HG02884 (cell line): ENCODE measurements at regions not wholly inside any gene's neighbourhood (a gene's known extent, or its start where the extent isn't known, plus 50 kb on each side); places are given as distances from the start of the nearest gene placed in this dataset.
"Not testable (repeated sequence)": the region's sequence is repeated elsewhere in the genome, so short reads cannot be mapped to it uniquely, and the experiment has no call there.

Experiments used
- ATAC-seq: cut with Tn5 transposase; IDR thresholded peaks from one replicate; pipeline ENCODE4 v1.9.1; 2021; ENCODE audit warnings: mild to moderate bottlenecking, moderate library complexity; ENCODE audit not compliant: unreplicated experiment

DNA sequence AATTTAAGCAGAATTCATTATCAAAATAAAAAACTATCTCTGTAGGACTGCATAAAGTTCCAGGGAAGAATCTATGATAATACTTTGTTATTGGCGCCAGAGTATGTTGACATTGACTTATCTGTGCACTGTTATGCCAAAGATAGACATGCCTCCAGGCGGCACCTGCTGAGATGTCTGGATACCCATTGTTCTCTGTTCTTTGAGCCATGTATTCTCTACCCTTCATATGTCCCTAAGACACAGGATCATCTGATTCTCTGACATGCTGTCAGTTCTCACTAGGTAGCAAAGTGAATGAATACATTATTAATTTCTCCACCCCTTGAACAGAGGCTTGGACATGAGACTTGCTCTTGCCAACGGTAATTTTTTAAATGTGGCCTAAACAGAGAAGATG is 517.8 kb upstream of the SLITRK5 start:
- ATAC-seq, result no peak

DNA sequence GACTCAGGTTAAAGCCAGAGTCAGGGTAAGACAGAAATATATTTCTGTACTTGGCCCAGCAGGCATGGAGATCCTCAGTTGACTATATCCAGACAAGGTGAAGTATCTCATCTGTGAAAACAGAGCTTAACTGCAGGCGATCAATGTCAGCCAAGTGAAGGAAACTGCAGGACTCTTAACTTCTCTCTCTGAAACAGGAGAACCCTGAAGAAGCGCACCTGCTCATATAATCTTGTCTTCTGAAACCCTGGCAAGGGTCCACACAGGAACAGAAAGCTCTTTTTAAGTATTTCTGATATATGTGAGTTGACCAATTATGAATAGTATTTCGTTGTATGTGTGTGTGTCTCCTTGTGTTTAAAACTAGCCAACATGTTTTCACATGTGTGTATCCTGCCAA is 504.8 kb upstream of the SLITRK5 start:
- ATAC-seq, result no peak

DNA sequence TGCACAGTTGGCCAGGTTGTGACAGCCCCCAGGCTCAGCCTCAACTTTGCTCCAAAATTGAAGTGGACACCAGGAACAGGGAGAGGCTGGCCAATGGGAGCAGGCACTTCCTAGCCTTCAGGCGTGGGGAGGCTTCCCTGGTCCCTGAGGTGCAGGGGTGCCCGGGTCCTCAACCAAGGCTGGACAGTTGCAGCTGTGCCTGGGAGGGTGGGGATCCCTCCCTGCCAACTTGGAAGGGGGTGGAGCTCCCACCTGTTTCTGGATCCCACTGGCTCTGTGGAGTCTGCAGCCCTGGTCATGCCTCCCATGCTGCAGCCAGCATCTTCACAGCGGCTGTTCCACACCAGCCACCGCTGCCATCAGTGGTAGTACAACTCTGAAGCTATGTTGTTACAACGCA is 502.8 kb upstream of the SLITRK5 start:
- ATAC-seq, result no peak

DNA sequence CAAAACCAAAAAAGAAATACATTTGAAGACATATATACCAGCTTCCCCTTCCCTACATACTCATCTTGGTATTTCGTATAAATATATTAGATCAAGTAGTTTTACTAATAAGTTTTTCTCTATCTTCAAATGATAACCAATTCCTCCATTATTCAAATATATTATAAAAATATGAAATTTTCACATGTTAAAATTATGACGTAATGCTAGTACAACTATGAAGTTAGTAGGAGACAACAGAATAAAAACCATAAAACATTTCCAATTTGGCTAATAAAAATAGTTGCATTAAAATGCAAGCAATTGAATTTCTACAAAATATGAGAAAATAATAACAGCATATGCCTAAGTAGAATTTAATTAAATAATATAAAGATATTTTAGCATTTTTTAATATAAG is 501.8 kb upstream of the SLITRK5 start:
- ATAC-seq, result no peak

DNA sequence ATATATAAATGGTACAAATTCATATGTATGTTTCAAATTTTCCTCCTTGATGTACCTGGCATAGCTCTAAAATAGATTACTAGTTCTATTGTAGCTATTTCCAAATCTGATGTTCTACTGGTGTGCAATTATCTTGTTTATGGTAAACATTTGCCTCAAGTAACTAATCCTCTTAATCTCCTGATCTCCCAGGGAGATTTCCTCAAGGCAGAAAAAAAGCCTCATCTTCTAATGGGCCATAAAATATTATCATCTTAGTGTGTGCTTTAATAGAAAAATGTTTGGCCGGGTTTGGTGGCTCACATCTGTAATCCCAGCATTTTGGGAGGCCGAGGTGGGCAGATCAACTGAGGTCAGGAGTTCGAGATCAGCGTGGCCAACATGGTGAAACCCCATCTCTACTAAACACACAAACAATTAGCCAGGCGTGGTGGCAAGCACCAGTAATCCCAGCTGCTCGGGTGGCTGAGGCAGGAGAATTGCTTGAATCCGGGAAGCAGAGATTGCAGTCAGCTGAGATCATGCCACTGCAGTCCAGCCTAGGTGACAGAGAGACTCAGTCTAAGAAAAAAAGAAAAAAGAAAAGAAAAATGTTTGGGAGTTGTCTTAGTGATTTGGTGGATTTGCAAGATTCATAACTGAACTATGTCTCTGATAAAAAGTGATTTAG is 498.9 kb upstream of the SLITRK5 start:
- ATAC-seq, result no peak

DNA sequence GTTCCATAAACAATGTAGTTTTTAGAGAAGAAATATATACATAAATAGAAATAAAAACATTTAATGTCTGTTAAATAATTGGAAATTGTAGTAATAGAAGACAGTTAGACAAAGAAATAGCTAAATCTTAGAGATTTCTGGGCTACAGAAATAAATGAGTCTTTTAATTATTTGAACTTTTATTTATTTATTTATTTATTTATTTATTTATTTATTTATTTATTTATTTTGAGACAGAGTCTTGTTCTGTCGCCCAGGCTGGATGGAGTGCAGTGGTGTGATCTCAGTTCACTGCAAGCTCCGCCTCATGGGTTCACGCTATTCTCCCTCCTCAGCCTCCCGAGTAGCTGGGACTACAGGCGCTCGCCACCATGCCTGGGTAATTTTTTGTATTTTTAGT is 486.0 kb upstream of the SLITRK5 start:
- ATAC-seq, result not testable (repeated sequence)

DNA sequence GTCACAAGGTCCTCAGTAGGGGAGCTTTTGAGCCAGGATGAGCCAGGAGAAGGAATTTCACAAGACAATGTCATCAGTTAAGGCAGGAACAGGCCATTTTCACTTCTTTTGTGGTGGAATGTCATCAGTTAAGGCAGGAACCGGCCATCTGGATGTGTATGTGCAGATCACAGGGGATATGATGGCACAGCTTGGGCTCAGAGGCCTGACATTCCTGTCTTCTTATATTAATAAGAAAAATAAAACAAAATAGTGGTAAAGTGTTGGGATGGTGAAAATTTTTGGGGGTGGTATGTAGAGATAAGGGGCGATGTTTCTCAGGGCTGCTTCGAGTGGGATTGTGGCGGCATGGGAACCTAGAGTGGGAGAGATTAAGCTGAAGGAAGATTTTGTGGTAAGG is 484.5 kb upstream of the SLITRK5 start:
- not testable (repeated sequence) for ATAC-seq

DNA sequence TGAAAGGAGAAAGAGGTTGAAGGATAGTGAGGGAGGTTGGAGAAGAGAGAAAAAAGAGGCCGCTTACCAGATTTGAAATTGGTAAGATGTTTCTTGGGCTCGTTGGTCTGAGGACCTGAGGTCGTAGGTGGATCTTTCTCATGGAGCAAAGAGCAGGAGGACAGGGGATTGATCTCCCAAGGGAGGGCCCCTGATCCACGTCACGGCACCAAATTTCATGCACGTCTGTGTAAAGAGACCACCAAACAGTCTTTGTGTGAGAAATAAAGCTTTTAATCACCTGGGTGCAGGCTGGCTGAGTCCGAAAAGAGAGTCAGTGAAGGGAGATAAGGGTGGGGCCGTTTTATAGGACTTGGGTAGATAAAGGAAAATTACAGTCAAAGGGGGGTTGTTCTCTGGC is 479.7 kb upstream of the SLITRK5 start:
- not testable (repeated sequence) for ATAC-seq

DNA sequence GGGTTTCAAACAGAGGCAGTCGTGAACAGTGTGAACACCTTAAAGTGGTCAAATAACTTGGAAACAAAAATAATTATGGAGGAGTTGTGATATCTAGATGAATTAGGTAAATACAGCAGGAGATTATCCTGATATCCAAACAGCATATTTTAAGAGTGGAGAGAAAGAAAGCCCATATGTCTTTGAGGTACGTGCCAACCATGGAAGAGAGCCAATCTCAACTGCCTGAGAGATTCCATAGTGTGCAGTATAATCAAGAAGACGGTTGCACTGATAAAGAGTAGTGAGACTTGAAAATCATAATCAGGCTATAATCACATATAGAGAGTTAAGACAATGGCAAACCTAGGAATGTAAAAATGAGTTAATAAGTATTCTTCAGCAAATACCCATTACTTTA is 472.8 kb upstream of the SLITRK5 start:
- no peak for ATAC-seq

DNA sequence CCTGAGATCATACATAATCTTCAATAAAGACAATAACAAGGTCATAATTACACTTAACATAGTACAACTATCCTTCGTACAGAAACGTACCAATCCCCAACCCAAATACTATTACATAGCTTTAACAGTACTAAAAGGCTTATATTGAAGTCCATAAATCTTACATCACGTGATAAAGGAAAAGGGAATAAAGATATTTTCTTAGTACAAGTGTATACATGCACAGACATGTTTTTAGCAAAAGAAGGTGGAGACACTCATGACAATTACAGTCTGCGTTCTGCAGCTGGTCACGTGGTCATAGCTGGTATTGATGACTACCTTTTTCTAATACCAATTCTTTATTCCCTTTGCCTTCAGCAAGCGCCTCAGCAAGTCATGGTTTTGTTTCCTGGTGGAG is 464.5 kb upstream of the SLITRK5 start:
- no peak for ATAC-seq

DNA sequence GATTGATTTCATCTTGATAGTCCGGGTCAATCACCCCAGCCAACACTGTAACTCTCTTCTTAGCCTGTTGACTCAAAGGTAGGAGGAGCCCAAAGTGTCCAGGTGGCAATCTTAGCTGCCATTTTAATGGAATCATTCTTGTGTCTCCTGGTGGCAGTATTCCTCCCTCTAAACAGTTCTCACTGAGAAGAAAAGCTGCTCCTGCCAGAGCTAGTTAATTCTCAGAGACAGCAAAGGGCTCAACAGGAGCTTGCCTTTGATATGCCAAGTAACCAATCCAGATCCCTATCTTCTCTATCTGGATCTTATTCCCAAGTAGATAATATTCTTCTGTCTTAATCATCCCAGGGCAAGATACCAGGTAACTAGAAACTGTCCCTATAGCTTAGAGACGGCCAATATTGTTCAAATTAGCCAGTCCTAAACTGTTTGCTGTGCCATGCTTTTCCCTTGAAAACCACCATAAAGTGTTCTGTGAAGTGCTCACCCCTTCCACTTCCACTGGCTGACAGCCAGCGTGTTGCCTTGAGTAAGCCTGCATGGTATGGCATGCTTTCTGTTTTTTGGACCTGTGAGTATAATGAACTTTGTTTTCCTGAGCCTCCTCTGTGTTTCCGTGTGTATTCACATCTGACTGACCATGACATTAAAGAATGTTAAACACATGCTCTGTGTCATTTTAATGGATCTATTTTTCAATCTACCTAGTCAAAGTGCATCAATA is 463.7 kb upstream of the SLITRK5 start:
- no peak for ATAC-seq

DNA sequence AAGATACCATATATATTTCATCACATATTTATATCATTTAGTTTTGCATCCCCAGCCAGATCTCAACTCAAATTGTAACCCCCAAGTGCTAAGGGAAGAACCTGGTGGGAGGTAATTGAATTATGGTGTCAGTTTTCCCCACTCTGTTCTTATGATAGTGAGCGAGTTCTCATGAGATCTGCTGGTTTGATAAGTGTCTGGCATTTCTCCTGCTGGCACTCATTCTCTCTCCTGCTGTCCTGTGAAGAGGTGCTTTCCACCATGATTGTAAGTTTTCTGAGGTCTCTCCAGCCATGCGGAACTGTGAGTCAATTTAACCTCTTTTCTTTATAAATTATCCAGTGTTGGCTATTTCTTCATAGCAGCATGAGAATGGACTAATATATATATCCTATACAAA is 462.5 kb upstream of the SLITRK5 start:
- no peak for ATAC-seq

DNA sequence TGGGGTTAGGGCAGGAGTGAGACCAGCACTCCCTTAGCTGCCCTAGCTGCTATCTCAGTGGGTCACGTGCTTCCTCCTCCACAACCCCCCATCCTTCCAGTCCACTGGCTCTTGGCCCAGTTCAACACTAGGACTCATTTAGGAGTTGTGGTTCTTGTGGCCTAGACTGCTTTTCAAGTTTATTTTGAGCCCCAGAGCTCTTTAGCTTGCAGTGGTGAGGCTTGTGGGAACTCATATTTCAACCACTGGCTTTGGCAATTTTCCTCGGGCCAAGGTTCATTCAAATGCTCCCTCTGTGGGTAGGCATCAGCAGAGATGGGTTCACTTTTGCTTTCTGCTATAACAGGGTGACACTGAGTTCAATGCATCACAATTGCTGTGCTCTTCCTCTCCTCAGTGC is 436.2 kb upstream of the SLITRK5 start:
- no peak for ATAC-seq

DNA sequence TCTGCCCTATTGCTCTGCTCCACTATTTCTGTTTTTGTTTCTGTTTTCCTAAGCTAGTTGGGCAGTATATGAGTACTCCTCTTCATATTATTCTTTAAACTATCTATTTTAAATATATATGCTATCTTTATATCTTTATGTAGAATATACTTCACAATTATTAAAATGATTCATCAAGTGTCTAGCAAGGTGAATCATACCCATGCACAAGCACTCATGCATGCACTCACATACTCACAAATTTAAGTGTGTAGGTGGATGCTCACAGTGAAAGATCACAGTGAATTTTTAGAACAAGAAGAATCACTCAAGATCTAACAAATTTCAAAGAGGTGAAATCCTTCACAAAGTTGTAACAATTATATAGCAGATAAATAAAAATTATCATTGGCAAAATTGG is 435.6 kb upstream of the SLITRK5 start:
- ATAC-seq, result no peak

DNA sequence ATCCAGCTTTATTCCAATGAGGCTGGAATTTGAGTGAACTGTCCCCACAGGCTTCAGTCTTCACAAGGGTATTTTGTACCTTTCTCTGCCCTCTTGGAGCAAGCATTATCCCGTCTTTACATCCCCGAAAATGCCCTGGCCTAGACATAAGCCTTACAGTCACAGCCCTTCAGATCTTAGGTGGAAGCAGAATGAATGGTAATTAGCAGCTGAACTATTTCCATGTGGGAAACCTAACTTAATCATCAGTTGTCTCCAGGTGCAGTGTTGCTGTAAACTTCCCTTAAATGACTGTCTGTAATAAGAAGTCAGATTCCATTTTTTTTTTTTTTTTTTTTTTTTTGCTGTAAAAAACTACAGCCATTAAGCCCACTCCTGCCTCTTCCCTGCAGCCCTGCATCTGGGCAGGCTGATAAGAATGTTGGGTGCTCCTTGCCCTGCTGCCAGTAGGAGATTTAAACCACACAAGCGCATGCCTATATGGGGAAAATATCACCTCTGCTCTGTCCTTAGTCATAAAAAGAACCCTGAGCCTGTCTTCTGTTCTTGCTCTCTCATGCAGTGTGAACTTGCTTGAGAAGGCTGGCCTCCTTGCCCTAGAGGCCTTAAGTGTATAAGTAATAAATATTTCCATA is 426.8 kb upstream of the SLITRK5 start:
- ATAC-seq, result no peak

DNA sequence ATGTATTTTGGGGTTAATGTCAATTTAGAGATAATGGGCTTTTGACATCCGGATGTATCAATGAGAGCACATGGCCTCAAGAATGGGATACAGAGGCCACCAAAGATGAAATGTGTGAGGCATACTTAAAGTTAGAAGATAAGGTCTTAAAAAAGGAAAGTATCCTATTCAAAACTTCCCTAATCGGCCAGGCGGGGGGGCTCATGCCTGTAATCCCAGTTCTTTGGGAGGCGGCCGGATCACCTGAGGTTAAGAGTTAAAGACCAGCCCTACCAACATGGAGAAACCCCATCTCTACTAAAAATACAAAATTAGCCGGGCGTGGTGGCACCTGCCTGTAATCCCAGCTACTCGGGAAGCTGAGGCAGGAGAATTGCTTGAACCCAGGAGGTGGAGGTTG is 421.3 kb upstream of the SLITRK5 start:
- not testable (repeated sequence) for ATAC-seq

DNA sequence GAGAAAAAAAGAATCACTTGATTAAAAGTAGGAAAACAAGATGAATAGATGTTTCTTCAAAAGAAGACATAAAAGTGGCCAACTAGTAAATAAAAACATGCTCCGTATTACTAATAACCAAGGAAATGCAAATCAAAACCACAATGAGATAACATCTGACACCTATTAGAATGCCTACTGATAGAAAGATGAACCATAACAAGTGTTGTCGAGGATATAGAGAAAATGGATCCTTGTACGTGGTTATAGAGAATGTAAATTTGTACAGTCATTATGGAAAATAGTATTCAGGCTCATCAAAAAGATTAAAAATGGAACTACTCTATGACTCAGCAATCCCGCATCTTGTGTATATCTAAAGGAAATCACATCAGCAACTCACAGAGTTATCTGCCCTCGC is 415.8 kb upstream of the SLITRK5 start:
- ATAC-seq, result no peak

DNA sequence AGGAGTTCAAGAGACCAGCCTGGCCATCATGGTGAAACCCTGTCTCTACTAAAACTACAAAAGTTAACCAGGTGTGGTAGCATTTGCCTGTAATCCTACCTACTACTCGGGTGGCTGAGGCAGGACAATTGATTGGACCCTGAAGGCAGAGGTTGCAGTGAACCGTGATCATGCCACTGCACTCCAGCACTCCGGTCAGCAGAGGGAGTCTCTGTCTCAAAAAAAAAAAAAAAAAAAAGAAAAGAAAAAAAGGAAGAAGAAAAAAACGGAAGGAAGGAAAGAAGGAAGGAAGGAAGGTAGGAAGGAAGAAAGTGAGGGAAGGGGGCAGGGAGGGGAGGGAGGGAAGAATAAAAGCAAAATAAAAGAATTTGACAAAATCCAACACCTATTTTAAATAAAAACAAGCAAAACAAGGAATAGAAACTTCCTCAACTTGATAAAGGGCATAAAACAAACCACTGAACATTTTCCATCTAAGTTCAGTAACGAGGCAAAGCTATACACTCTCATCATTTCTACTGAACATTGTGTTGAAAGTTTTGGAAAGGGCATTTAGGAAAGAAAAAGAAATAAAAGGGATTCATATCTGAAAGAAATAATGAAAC is 411.6 kb upstream of the SLITRK5 start:
- ATAC-seq, result no peak

DNA sequence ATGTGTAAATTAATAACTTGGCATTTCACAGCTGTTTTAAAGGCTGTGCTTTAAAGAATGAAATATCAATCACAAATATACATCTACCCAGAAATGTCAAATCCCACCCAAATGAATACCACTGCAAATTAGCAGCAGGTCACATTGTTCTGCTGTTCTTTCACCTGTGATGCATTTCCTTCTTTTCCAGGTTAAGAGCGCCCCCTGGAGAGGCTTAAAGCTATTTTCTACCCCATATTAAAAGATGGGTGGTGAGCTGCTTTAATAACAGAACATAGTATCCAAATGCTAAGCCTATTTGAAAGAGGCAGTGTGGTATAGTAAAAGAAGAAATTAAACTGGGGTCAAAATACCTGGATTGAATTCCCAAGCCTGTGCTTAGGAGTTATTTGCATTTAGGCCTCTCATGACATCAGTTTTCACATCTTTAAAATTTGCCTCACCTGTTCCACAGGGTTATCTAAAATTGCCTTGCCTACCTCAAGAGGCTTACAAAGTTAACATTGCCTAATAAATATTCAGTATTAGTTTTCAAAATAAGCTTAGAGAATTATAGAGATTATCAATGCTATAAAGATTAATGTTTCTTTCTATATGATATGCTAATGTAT is 396.9 kb upstream of the SLITRK5 start:
- ATAC-seq, result peak; percentile 66

DNA sequence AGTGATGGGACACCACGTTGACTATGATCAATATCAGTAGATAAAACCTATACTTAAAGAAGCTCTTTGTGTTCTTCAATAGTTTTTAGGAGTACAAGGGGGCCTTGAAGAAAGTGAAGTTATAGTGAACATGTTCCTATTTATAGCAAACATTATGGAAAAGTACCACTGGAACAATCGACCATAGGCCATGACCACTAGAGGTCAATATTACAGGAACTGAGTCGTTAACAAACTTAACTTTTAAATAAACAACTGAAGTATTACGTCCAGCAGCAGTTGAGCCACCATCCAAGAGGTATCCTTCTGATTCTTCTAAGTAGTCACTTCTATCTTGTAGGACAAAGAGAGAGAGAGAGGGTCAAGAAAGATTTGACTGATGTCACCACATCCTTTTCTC is 391.0 kb upstream of the SLITRK5 start:
- ATAC-seq, result no peak

DNA sequence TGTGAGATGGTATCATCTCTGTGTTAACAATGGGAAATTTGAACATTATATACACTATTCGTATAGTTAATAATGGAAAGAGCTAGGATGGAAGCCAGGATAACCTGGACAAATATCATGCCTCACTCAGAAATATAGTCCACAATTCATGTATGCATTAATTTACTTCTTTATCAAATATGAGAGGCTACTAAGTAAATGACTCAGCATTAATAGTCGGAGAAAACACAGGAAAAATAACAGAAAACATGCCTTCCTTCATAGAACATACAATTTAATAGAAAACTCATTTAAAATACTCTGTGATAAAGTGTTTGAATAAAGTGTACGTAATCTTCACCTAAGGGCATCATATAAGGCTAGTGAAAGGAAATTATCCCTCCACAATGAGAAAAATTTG is 383.4 kb upstream of the SLITRK5 start:
- no peak for ATAC-seq

DNA sequence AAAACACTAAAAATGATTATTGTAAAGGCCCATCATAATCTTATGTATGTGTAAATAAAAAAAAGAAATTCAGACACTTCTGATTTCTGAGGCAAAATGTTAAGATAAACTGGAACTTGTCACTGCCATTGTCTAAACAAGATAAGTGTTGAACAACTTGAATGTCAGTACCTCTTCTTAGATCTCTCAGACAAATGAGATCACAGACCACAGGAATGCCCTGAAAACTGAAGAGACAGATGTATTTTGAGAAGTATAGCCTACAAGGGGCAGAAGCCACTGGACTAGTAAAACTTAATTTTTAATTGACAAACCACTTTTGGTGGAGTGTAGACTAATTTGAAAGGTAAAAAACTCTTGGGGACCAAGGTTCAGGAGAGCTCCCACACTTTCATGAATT is 375.5 kb upstream of the SLITRK5 start:
- ATAC-seq, result no peak
